Glutamatergic neuron (in vitro differentiated cells): ENCODE measurements at regions not wholly inside any gene's neighbourhood (a gene's known extent, or its start where the extent isn't known, plus 50 kb on each side); places are given as distances from the start of the nearest gene placed in this dataset.
A peak's percentile ranks its signal among the peaks of the same experiment; 100 is the strongest.

Experiments
- DNase-seq: peaks from one replicate; pipeline ENCODE4 v3.0.0; 2022
- H3K27ac Mint-ChIP-seq: one replicate; pipeline ENCODE4 v1.8.0; 2020; ENCODE audit warnings: mild to moderate bottlenecking, mixed read lengths, inconsistent platforms; ENCODE audit not compliant: unreplicated experiment
- H3K27me3 Mint-ChIP-seq: one replicate; pipeline ENCODE4 v1.8.0; 2020; ENCODE audit warnings: mild to moderate bottlenecking, moderate library complexity, mixed read lengths, inconsistent platforms; ENCODE audit not compliant: unreplicated experiment
- H3K36me3 Mint-ChIP-seq: one replicate; pipeline ENCODE4 v1.8.0; 2020; ENCODE audit warnings: mild to moderate bottlenecking, mixed read lengths, inconsistent platforms; ENCODE audit not compliant: unreplicated experiment
- H3K4me1 Mint-ChIP-seq: one replicate; pipeline ENCODE4 v1.8.0; 2020; ENCODE audit warnings: mild to moderate bottlenecking, low read depth, mixed read lengths, inconsistent platforms; ENCODE audit not compliant: unreplicated experiment
- H3K4me3 Mint-ChIP-seq: one replicate; pipeline ENCODE4 v1.8.0; 2020; ENCODE audit warnings: mild to moderate bottlenecking, mixed read lengths, inconsistent platforms; ENCODE audit not compliant: unreplicated experiment
- H3K9me3 Mint-ChIP-seq: one replicate; pipeline ENCODE4 v1.8.0; 2020; ENCODE audit warnings: mild to moderate bottlenecking, moderate library complexity, mixed read lengths, inconsistent platforms; ENCODE audit not compliant: unreplicated experiment
- CTCF ChIP-seq: fragments of 200-600 bp; sonication (generic); IDR thresholded peaks from one replicate; pipeline ENCODE4 v1.5.0; 2021; ENCODE audit not compliant: partially characterized antibody, unreplicated experiment

- H3K36me3 Mint-ChIP-seq, result no peaks in the 10 kb centered on the region
- no peak for TF ChIP-seq CTCF
- no peak overlapping the region for H3K27ac Mint-ChIP-seq
- DNase-seq, result peak; percentile 13
- peaks cover 5% of the 10 kb centered on the region for H3K9me3 Mint-ChIP-seq
- peaks cover 11% of the 10 kb centered on the region for H3K27me3 Mint-ChIP-seq
- H3K4me3 Mint-ChIP-seq, result no peak overlapping the region
- peaks cover 11% of the 10 kb centered on the region for H3K4me1 Mint-ChIP-seq
Measured at GRCh38 chr18:79586436-79587225, 93.0 kb upstream of the CTDP1 start.

- Mint-ChIP-seq H3K27ac (no peak overlapping the region), H3K4me1 (peaks cover 11% of the 10 kb centered on the region), H3K36me3 (peaks cover 4% of the 10 kb centered on the region), H3K4me3 (no peak overlapping the region), H3K27me3 (peaks cover 9% of the 10 kb centered on the region), H3K9me3 (peaks cover 5% of the 10 kb centered on the region)
- peak; percentile 5 for DNase-seq
- TF ChIP-seq CTCF, result no peak
Measured at GRCh38 chr18:79587226-79587741, 92.3 kb upstream of the CTDP1 start.

- Mint-ChIP-seq H3K27me3 (peaks cover 7% of the 10 kb centered on the region), H3K27ac (no peak overlapping the region), H3K36me3 (peaks cover 5% of the 10 kb centered on the region), H3K4me3 (no peak overlapping the region), H3K9me3 (peaks cover 5% of the 10 kb centered on the region), H3K4me1 (peaks cover 11% of the 10 kb centered on the region)
- DNase-seq, result peak; percentile 2
- no peak for TF ChIP-seq CTCF
Measured at GRCh38 chr18:79587779-79588635, 91.6 kb upstream of the CTDP1 start.

GRCh38 chr18:79588636-79589481 lies 90.7 kb upstream of the CTDP1 start:
- TF ChIP-seq CTCF, result no peak
- peaks cover 5% of the 10 kb centered on the region for H3K36me3 Mint-ChIP-seq
- H3K9me3 Mint-ChIP-seq, result peaks cover 5% of the 10 kb centered on the region
- peaks cover 4% of the 10 kb centered on the region for H3K27me3 Mint-ChIP-seq
- peaks cover 9% of the 10 kb centered on the region for H3K4me1 Mint-ChIP-seq
- no peak overlapping the region for H3K4me3 Mint-ChIP-seq
- DNase-seq, result peak; percentile 36
- H3K27ac Mint-ChIP-seq, result no peak overlapping the region
